Activated T-cell treated with anti-CD3 and anti-CD28 coated beads, Interleukin-2, amount 50 U/mL, for 72 hours (primary cell): ENCODE measurements at regions not wholly inside any gene's neighbourhood (a gene's known extent, or its start where the extent isn't known, plus 50 kb on each side); places are given as distances from the start of the nearest gene placed in this dataset.
A peak's percentile ranks its signal among the peaks of the same experiment; 100 is the strongest.
"Not testable (repeated sequence)": the region's sequence is repeated elsewhere in the genome, so short reads cannot be mapped to it uniquely, and the experiment has no call there.

ENCODE experiments used
- ATAC-seq, 2 donors: fragments of 150-1000 bp; cut with Tn5 transposase; replicated peaks in 1 of 2; 2 replicates each; pipeline ENCODE4 v1.10.0; 2021; ENCODE audit warnings: moderate library complexity in 2 of 2, mild to moderate bottlenecking in 1 of 2
- DNase-seq, 2 donors: peaks; one replicate each; pipeline ENCODE4 v3.0.0; 2021 to 2022; ENCODE audit warnings: mixed read lengths in 1 of 2
- H3K27ac Mint-ChIP-seq: one replicate; pipeline ENCODE4 v1.8.0; 2022; ENCODE audit warnings: mild to moderate bottlenecking, moderate library complexity, mixed read lengths
- H3K27me3 Mint-ChIP-seq: one replicate; pipeline ENCODE4 v1.8.0; 2022; ENCODE audit warnings: low read depth, mixed read lengths
- H3K36me3 Mint-ChIP-seq, 2 donors: one replicate each; pipeline ENCODE4 v1.8.0; 2022; ENCODE audit warnings: mixed read lengths in 2 of 2, mild to moderate bottlenecking in 1 of 2; ENCODE audit not compliant: insufficient read depth in 2 of 2
- H3K4me1 Mint-ChIP-seq: one replicate; pipeline ENCODE4 v1.8.0; 2022; ENCODE audit warnings: low read depth, mixed read lengths
- H3K4me3 Mint-ChIP-seq, 2 donors: one replicate each; pipeline ENCODE4 v1.8.0; 2022; ENCODE audit warnings: mild to moderate bottlenecking in 2 of 2, mixed read lengths in 2 of 2, moderate library complexity in 2 of 2
- H3K9me3 Mint-ChIP-seq, 2 donors: one replicate each; pipeline ENCODE4 v1.8.0; 2022; ENCODE audit warnings: mixed read lengths in 2 of 2

- H3K27me3 Mint-ChIP-seq, result peaks cover 15% of the 10 kb centered on the region
- no peak for DNase-seq
- ATAC-seq, result no peak
- H3K27ac Mint-ChIP-seq, result no peak overlapping the region
- H3K9me3 Mint-ChIP-seq, result no peaks in the 10 kb centered on the region
- peaks cover 23% of the 10 kb centered on the region for H3K4me1 Mint-ChIP-seq
- no peak overlapping the region for H3K4me3 Mint-ChIP-seq
- H3K36me3 Mint-ChIP-seq, result no peaks in the 10 kb centered on the region
Measured at GRCh38 chr14:106662936-106663550, 1136.7 kb downstream of the TMEM121 start.

- H3K27ac Mint-ChIP-seq, H3K36me3 Mint-ChIP-seq, H3K4me3 Mint-ChIP-seq, H3K9me3 Mint-ChIP-seq: not testable (repeated sequence)
- peak; percentile 72 to 79 for ATAC-seq
- peak; percentile 85 to 91 for DNase-seq
- peaks cover 15% of the 10 kb centered on the region for H3K27me3 Mint-ChIP-seq
- peaks cover 21% of the 10 kb centered on the region for H3K4me1 Mint-ChIP-seq
Measured at GRCh38 chr14:106663805-106664410, 1137.5 kb downstream of the TMEM121 start.

- Mint-ChIP-seq H3K27ac (no peak overlapping the region), H3K4me1 (peaks cover 21% of the 10 kb centered on the region), H3K27me3 (peaks cover 23% of the 10 kb centered on the region), H3K9me3 (no peaks in the 10 kb centered on the region), H3K36me3 (no peaks in the 10 kb centered on the region), H3K4me3 (no peak overlapping the region)
- DNase-seq (peak; percentile 51 to 52), ATAC-seq (no peak)
Measured at GRCh38 chr14:106665814-106666213, 1139.4 kb downstream of the TMEM121 start.

- no peak overlapping the region for H3K27ac Mint-ChIP-seq
- H3K27me3 Mint-ChIP-seq, result peaks cover 28% of the 10 kb centered on the region
- no peaks in the 10 kb centered on the region for H3K36me3 Mint-ChIP-seq
- peaks cover 20% of the 10 kb centered on the region for H3K4me1 Mint-ChIP-seq
- no peak overlapping the region for H3K4me3 Mint-ChIP-seq
- DNase-seq, result no peak
- no peaks in the 10 kb centered on the region for H3K9me3 Mint-ChIP-seq
- ATAC-seq, result no peak
Measured at GRCh38 chr14:106666341-106666740, 1140.0 kb downstream of the TMEM121 start.

- H3K4me3 Mint-ChIP-seq, result no peak overlapping the region
- no peaks in the 10 kb centered on the region for H3K9me3 Mint-ChIP-seq
- ATAC-seq, result no peak
- H3K27ac Mint-ChIP-seq, result no peak overlapping the region
- H3K36me3 Mint-ChIP-seq, result no peaks in the 10 kb centered on the region
- peaks cover under 1% of the 10 kb centered on the region for H3K4me1 Mint-ChIP-seq
- DNase-seq, result no peak
- peaks cover 35% of the 10 kb centered on the region for H3K27me3 Mint-ChIP-seq
Measured at GRCh38 chr14:106670011-106670410, 1143.6 kb downstream of the TMEM121 start.

GRCh38 chr14:106674093-106674492 lies 1147.7 kb downstream of the TMEM121 start:
- H3K27me3 Mint-ChIP-seq, result peaks cover 20% of the 10 kb centered on the region
- not testable (repeated sequence) for H3K36me3 Mint-ChIP-seq, DNase-seq, H3K27ac Mint-ChIP-seq, H3K9me3 Mint-ChIP-seq, H3K4me3 Mint-ChIP-seq, ATAC-seq, H3K4me1 Mint-ChIP-seq

GRCh38 chr14:106674509-106675125 lies 1148.2 kb downstream of the TMEM121 start:
- H3K27ac Mint-ChIP-seq, ATAC-seq, H3K4me3 Mint-ChIP-seq, H3K9me3 Mint-ChIP-seq, H3K4me1 Mint-ChIP-seq, H3K36me3 Mint-ChIP-seq: not testable (repeated sequence)
- DNase-seq, result peak; percentile 62 to 66
- H3K27me3 Mint-ChIP-seq, result peaks cover 19% of the 10 kb centered on the region

- H3K9me3 Mint-ChIP-seq, H3K36me3 Mint-ChIP-seq, H3K27ac Mint-ChIP-seq, DNase-seq, H3K4me3 Mint-ChIP-seq, ATAC-seq, H3K4me1 Mint-ChIP-seq: not testable (repeated sequence)
- peaks cover 12% of the 10 kb centered on the region for H3K27me3 Mint-ChIP-seq
Measured at GRCh38 chr14:106675716-106676115, 1149.3 kb downstream of the TMEM121 start.

GRCh38 chr14:106679776-106680175 lies 1153.4 kb downstream of the TMEM121 start:
- H3K4me3 Mint-ChIP-seq, result no peak overlapping the region
- H3K27me3 Mint-ChIP-seq, result peaks cover 13% of the 10 kb centered on the region
- no peaks in the 10 kb centered on the region for H3K36me3 Mint-ChIP-seq
- ATAC-seq, result no peak
- no peaks in the 10 kb centered on the region for H3K9me3 Mint-ChIP-seq
- H3K4me1 Mint-ChIP-seq, result peaks cover 5% of the 10 kb centered on the region
- DNase-seq, result no peak
- no peak overlapping the region for H3K27ac Mint-ChIP-seq

GRCh38 chr14:106681161-106681560 lies 1154.8 kb downstream of the TMEM121 start:
- Mint-ChIP-seq H3K27me3 (peaks cover 26% of the 10 kb centered on the region), H3K4me3 (no peak overlapping the region), H3K27ac (no peak overlapping the region), H3K36me3 (no peaks in the 10 kb centered on the region), H3K4me1 (no peaks in the 10 kb centered on the region), H3K9me3 (no peaks in the 10 kb centered on the region)
- ATAC-seq (no peak), DNase-seq (no peak)

- ATAC-seq, result peak; percentile 72 to 76
- no peak overlapping the region for H3K4me3 Mint-ChIP-seq
- no peaks in the 10 kb centered on the region for H3K36me3 Mint-ChIP-seq
- peaks cover 26% of the 10 kb centered on the region for H3K27me3 Mint-ChIP-seq
- no peak for DNase-seq
- no peaks in the 10 kb centered on the region for H3K4me1 Mint-ChIP-seq
- no peaks in the 10 kb centered on the region for H3K9me3 Mint-ChIP-seq
- H3K27ac Mint-ChIP-seq, result no peak overlapping the region
Measured at GRCh38 chr14:106681568-106681967, 1155.2 kb downstream of the TMEM121 start.

GRCh38 chr14:106683631-106684030 lies 1157.2 kb downstream of the TMEM121 start:
- Mint-ChIP-seq H3K27me3 (peaks cover 26% of the 10 kb centered on the region), H3K36me3 (no peaks in the 10 kb centered on the region), H3K27ac (no peak overlapping the region), H3K4me3 (no peak overlapping the region), H3K9me3 (no peaks in the 10 kb centered on the region), H3K4me1 (no peaks in the 10 kb centered on the region)
- DNase-seq (no peak), ATAC-seq (no peak)

- Mint-ChIP-seq H3K27me3 (peaks cover 26% of the 10 kb centered on the region), H3K4me1 (peaks cover 14% of the 10 kb centered on the region)
- ATAC-seq, result no peak
Measured at GRCh38 chr14:106686533-106686932, 1160.2 kb downstream of the TMEM121 start.

More at GRCh38 chr14:106686533-106686932, 1160.2 kb downstream of the TMEM121 start:
- DNase-seq, result no peak
- no peaks in the 10 kb centered on the region for H3K9me3 Mint-ChIP-seq
- H3K36me3 Mint-ChIP-seq, result no peaks in the 10 kb centered on the region
- no peak overlapping the region for H3K27ac Mint-ChIP-seq
- no peak overlapping the region for H3K4me3 Mint-ChIP-seq
